ENCODE measurements at regions not wholly inside any gene's neighbourhood (a gene's known extent, or its start where the extent isn't known, plus 50 kb on each side); places are given as distances from the start of the nearest gene placed in this dataset.

- no peak for TF ChIP-seq JUNB (IDR thresholded peaks at IDR 0.05)
- no peak for TF ChIP-seq FOSB (CRISPR knock-in tag; IDR thresholded peaks at IDR 0.05)
- TF ChIP-seq, protein P1, sequence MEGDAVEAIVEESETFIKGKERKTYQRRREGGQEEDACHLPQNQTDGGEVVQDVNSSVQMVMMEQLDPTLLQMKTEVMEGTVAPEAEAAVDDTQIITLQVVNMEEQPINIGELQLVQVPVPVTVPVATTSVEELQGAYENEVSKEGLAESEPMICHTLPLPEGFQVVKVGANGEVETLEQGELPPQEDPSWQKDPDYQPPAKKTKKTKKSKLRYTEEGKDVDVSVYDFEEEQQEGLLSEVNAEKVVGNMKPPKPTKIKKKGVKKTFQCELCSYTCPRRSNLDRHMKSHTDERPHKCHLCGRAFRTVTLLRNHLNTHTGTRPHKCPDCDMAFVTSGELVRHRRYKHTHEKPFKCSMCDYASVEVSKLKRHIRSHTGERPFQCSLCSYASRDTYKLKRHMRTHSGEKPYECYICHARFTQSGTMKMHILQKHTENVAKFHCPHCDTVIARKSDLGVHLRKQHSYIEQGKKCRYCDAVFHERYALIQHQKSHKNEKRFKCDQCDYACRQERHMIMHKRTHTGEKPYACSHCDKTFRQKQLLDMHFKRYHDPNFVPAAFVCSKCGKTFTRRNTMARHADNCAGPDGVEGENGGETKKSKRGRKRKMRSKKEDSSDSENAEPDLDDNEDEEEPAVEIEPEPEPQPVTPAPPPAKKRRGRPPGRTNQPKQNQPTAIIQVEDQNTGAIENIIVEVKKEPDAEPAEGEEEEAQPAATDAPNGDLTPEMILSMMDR (IDR thresholded peaks at IDR 0.05): no peak
- TF ChIP-seq SREBF2 (IDR thresholded peaks at IDR 0.05): no peak
Observed at GRCh38 chr6:63427951-63428350, 108.2 kb upstream of the LGSN start.

Measured in A549 (cell line).